GM12872 (cell line): ENCODE measurements at regions not wholly inside any gene's neighbourhood (a gene's known extent, or its start where the extent isn't known, plus 50 kb on each side); places are given as distances from the start of the nearest gene placed in this dataset.

Experiments
- TF ChIP-seq, protein P1 (sequence below): IDR thresholded peaks from 3 replicates; pipeline ENCODE4 v1.5.1; 2011; ENCODE audit warnings: low read depth, mild to moderate bottlenecking, low read length, moderate library complexity; ENCODE audit not compliant: insufficient read depth

DNA sequence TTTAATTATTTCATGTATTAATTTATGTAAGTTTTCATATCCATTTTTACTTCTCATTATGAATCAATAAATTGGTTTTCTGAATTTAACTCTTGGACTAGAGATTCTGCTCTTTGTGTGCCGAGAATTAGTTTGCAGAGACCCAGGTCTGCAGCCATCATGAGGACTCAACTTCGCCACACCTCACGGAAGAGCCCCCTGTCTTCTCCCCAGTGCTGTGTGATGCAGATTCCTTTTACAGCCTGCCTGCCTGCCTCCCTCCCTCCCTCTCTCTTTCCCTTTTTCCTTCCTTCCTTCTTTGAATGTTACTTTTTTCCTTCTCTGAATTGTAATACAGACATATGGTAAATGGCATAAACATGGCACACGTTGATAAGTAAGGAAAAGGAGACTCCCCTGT lies 947.7 kb downstream of the TBC1D22A start:
- TF ChIP-seq, protein P1, sequence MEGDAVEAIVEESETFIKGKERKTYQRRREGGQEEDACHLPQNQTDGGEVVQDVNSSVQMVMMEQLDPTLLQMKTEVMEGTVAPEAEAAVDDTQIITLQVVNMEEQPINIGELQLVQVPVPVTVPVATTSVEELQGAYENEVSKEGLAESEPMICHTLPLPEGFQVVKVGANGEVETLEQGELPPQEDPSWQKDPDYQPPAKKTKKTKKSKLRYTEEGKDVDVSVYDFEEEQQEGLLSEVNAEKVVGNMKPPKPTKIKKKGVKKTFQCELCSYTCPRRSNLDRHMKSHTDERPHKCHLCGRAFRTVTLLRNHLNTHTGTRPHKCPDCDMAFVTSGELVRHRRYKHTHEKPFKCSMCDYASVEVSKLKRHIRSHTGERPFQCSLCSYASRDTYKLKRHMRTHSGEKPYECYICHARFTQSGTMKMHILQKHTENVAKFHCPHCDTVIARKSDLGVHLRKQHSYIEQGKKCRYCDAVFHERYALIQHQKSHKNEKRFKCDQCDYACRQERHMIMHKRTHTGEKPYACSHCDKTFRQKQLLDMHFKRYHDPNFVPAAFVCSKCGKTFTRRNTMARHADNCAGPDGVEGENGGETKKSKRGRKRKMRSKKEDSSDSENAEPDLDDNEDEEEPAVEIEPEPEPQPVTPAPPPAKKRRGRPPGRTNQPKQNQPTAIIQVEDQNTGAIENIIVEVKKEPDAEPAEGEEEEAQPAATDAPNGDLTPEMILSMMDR: no peak

DNA sequence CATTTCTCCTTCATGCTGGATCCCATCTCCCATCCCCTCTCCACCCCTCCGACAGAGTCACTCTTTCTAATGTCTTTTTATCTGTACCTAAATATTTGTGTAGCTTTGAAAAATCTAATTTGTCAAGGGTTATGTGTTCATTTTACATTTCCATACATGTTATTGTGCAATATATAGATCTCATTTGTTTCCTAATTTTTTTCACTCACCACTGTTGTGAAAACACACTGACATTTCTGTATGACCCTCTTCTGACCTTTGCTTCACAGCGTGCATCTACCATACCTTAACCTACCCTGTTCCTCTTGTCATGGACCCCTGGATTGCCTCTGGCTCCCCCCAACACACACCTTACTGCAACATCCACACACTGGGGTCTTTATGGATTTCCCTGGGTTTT lies 942.9 kb downstream of the TBC1D22A start:
- TF ChIP-seq, protein P1: no peak

DNA sequence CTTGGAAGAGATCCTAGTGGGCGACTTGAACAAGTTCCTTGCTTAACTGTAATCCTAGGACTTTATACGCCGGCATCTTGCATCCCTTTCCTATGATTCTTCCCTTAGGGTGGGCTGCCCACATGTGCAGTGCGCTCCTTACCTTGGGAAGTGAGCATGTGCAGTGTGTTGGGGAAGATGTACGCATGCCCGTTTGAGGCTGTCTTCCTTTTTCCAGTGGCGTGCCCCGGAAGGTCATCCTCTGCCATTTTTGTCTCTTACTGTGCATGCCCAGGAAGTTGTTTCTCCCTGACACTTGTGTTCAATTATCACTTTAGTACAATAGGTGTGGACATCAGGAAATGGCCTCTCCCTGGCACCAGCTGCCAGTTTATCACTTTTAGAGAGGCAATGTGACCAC lies 936.5 kb downstream of the TBC1D22A start:
- TF ChIP-seq, protein P1: no peak

DNA sequence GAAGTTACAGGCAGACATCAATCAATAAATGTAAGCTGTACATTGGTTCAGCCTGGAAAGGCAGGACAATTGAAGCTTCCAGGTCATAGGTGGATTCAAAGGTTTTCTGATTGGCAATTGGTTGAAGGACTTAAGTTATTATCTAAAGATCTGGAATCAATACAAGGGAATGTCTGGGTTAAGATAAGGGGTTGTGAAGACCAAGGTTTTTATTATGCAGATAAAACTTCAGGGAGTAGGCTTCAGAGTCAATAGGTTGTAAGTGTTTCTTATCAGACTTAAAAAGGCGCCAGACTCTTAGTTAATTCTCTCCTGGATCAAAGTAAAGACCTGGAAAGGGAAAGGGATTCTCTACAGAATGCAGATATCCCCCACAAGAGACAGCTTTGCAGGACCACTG lies 935.4 kb downstream of the TBC1D22A start:
- TF ChIP-seq, protein P1: no peak

DNA sequence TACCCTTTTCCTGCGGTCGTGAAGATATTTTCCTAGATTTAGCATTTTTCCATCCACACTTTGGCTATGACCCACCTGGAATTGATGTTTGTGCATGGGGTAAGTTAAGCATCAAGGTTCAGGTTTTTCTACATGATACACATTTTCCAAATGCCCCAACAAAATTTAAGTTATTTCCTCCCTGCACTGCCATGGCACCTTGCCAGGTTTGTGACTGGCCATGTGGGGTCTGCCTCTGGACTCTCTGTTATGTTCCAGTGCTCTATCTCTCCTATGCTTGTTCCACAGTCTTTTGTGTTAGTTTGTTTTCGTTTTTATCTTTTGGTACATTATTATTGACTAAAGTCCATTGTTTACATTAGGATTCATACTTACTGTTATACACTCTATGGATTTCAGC lies 934.3 kb downstream of the TBC1D22A start:
- TF ChIP-seq, protein P1: no peak

DNA sequence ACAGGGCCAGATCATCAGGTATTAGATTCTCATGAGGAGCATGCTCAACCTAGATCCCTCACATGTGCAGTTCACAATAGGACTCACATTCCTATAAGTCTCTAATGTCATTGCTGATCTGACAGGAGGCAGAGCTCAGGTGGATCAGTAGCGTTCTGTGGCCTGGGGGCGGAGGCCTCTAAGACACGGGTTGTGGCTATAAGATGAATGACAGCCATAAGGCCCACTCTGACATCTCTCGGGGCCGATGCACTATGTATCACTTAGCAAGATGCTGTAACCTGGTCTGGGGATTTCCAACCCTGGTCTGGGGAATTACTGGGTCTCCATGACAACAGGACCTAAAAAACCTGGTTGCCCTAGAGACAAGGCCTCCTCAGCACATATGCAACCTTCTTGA lies 932.7 kb downstream of the TBC1D22A start:
- TF ChIP-seq, protein P1: no peak

DNA sequence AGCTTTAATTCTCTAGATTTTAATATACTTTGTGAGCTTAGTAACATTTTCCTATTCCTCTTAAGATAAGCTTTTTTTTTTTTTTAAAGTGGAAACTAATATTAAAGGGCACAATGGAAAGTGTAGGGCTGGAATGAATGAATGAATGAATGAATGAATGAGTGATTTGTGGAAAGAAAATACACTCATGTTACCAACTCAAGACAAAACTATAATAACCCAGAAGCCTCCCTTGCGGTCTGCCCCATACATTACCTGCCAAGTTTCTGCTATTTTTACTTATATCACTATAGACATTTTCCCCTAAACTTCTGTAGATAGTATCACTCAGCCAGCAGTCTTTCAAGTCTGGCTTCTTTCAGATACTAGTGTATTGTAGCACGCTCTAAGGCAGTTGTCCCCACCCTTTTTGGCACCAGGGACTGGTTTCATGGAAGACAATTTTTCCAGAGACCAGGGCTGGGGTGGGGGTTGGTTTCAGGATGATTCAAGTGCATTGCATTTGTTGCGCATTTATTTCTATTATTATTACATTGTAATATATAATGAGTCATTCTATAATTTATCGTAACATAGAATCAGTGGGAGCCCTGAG lies 932.2 kb downstream of the TBC1D22A start:
- TF ChIP-seq, protein P1: no peak
